HCT116 (cell line): ENCODE measurements at regions not wholly inside any gene's neighbourhood (a gene's known extent, or its start where the extent isn't known, plus 50 kb on each side); places are given as distances from the start of the nearest gene placed in this dataset.

Experiments
- ATAC-seq: fragments of 200-7000 bp; cut with Tn5 transposase; 2 replicates; pipeline ENCODE4 v1.9.1; 2020; ENCODE audit warnings: mild to moderate bottlenecking, moderate library complexity
- BruUV-seq: library from RNA; stranded (reverse); fragments of 400-500 nt; replicated peaks from 2 replicates; lab custom pipeline; 2021; lab: Mats Ljungman, UMichigan
- CTCF ChIA-PET: fragments of 300-600 bp; sonication (Branson Sonifier 250); formaldehyde crosslinking; loops from one replicate; lab custom pipeline; 2021; ENCODE audit warnings: antibody characterized with exemption; lab: Charles Lee
- POLR2A ChIA-PET: fragments of 300-600, 350-600 bp; sonication (Branson Sonifier 250); formaldehyde crosslinking; loops from one replicate; lab custom pipeline; 2021; ENCODE audit warnings: antibody characterized with exemption; lab: Charles Lee
- RAD21 ChIA-PET, 2 experiments: fragments of 300-600 bp; sonication (Branson Sonifier 250); formaldehyde crosslinking; loops; one replicate each; lab custom pipeline; 2023; ENCODE audit warnings: low total read pairs in 2 of 2; ENCODE audit not compliant: uncharacterized antibody in 2 of 2, unreplicated experiment in 2 of 2, low non-redundant PET in 1 of 2; lab: Charles Lee
- DNase-seq: peaks from one replicate; pipeline ENCODE4 v3.0.0-alpha.2; 2010; ENCODE audit warnings: low read depth, low spot score
- H2AFZ ChIP-seq: fragments of 200-600 bp; shearing (Covaris generic), sonication (generic); 2 replicates; pipeline ENCODE4 v1.6.1; 2017; ENCODE audit warnings: low read depth, mixed run types, mixed read lengths, antibody characterized with exemption, low read length; ENCODE audit not compliant: poor library complexity, severe bottlenecking
- H3K27ac ChIP-seq: 2 replicates; pipeline ENCODE4 v1.5.1; 2012; ENCODE audit warnings: low read depth, low read length
- H3K27me3 ChIP-seq: fragments of 200-600 bp; sonication (generic); 2 replicates; pipeline ENCODE4 v1.6.1; 2016; ENCODE audit warnings: mixed run types, low read length, mixed read lengths; ENCODE audit not compliant: insufficient read depth
- H3K36me3 ChIP-seq, 2 experiments: fragments of 200-500 bp in 1 of 2; fragments of 200-600 bp in 1 of 2; sonication (Bioruptor generic) in 1 of 2; sonication (generic) in 1 of 2; 2 replicates each; pipeline versions ENCODE4 v1.5.1 to v1.6.1; 2014 to 2016; ENCODE audit warnings: low read length in 2 of 2, inconsistent platforms in 1 of 2, mixed read lengths in 1 of 2, mixed run types in 1 of 2; ENCODE audit not compliant: insufficient read depth in 2 of 2, control insufficient read depth in 1 of 2
- H3K4me1 ChIP-seq, 2 experiments: fragments of 200-600 bp in 1 of 2; sonication (generic) in 1 of 2; 2 replicates each; pipeline versions ENCODE4 v1.5.1 to v1.6.1; 2012 to 2017; ENCODE audit warnings: low read length in 2 of 2, inconsistent platforms in 1 of 2, mild to moderate bottlenecking in 1 of 2, mixed read lengths in 1 of 2, mixed run types in 1 of 2, moderate library complexity in 1 of 2; ENCODE audit not compliant: insufficient read depth in 2 of 2, control insufficient read depth in 1 of 2
- H3K4me2 ChIP-seq: fragments of 200-600 bp; sonication (generic); 2 replicates; pipeline ENCODE4 v1.6.1; 2017; ENCODE audit warnings: mixed run types, low read length, mixed read lengths
- H3K4me3 ChIP-seq, 2 experiments: fragments of 200-600 bp in 1 of 2; sonication (generic) in 1 of 2; replicated peaks in 1 of 2; 2 replicates each; pipeline ENCODE4 v1.5.1; 2011 to 2016; ENCODE audit warnings: low read length in 2 of 2, control low read depth in 1 of 2, low read depth in 1 of 2, mild to moderate bottlenecking in 1 of 2, mixed read lengths in 1 of 2, mixed run types in 1 of 2
- H3K79me2 ChIP-seq: fragments of 200-600 bp; sonication (generic); 2 replicates; pipeline ENCODE4 v1.6.1; 2017; ENCODE audit warnings: mild to moderate bottlenecking, mixed run types, low read length, moderate library complexity, mixed read lengths; ENCODE audit not compliant: insufficient read depth
- H3K9ac ChIP-seq: fragments of 200-600 bp; sonication (generic); 2 replicates; pipeline ENCODE4 v1.6.1; 2016; ENCODE audit warnings: low read length, mixed read lengths
- H3K9me2 ChIP-seq: fragments of 200-600 bp; sonication (generic), shearing (Covaris generic); 2 replicates; pipeline ENCODE4 v1.6.1; 2017; ENCODE audit warnings: mixed run types, mild to moderate bottlenecking, moderate library complexity; ENCODE audit not compliant: insufficient read depth
- H3K9me3 ChIP-seq, 2 experiments: fragments of 200-500 bp in 1 of 2; fragments of 200-600 bp in 1 of 2; sonication (Bioruptor generic) in 1 of 2; sonication (generic) in 1 of 2; 2 replicates each; pipeline ENCODE4 v1.6.1; 2014 to 2017; ENCODE audit warnings: low read length in 2 of 2, mixed read lengths in 2 of 2, inconsistent platforms in 1 of 2, low read depth in 1 of 2, mild to moderate bottlenecking in 1 of 2, mixed run types in 1 of 2, moderate library complexity in 1 of 2; ENCODE audit not compliant: control insufficient read depth in 1 of 2, insufficient read depth in 1 of 2
- H4K20me1 ChIP-seq: fragments of 200-600 bp; sonication (generic), shearing (Covaris generic); 2 replicates; pipeline ENCODE4 v1.6.1; 2017; ENCODE audit warnings: mixed run types, mild to moderate bottlenecking, moderate library complexity; ENCODE audit not compliant: insufficient read depth
- EGR1 ChIP-seq: IDR thresholded peaks from 2 replicates; pipeline ENCODE4 v1.6.1; 2012; ENCODE audit warnings: low read depth
- JUND ChIP-seq: IDR thresholded peaks from 2 replicates; pipeline ENCODE4 v1.6.1; 2012
- SRF ChIP-seq: IDR thresholded peaks from 2 replicates; pipeline ENCODE4 v1.6.1; 2012; ENCODE audit warnings: low read depth
- ZNF274 ChIP-seq: fragments of 200-500 bp; sonication (Bioruptor generic); IDR thresholded peaks from 2 replicates; pipeline ENCODE4 v1.6.1; 2014; ENCODE audit warnings: mild to moderate bottlenecking, low read depth, low read length, inconsistent platforms
- intact Hi-C: fragments of 100-400 bp; cut with micrococcal nuclease; formaldehyde crosslinking; loops from 2 replicates; pipeline ENCODE4 v1.10.0; 2022
- TF ChIP-seq, protein P1 (sequence below): IDR thresholded peaks from 2 replicates; pipeline ENCODE4 v1.6.1; 2012; ENCODE audit warnings: low read depth

DNA sequence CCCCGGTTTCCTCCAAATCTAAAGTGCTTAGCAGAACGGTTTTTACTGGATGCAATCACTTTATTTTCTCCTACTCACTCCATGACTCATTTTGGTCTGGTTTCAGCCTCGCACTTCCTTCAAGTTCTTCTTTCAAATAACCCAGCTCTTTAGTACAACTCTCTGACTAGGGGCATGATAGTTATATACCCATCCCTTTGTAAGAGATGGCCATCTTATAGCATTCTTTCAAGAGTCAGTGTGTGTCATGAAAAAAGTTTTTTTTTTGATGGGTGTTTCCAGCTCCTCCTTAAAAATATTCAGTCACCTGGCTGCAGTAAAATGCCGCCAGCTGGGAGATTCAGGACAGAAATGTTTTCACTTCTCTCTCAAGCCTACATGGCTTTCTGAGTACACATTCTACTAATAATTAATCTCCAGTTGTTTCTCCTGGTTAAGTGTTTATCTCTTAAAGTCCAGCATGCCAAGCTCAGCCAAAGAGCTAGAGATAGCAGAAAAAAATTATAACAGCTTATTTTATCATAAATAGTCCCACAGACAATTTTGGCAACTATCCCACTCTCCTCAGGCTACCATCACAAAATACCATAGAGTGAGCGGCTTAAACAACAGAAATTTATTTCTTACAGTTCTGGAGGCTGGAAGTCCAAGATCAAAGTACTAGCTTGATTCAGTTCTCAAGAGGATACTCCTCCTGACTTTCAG is 139.3 kb downstream of the GASK1B start:
- Histone ChIP-seq H3K4me3 (no peak overlapping the region), H4K20me1 (no peaks in the 10 kb centered on the region), H3K9ac (no peak overlapping the region), H3K4me2 (no peak overlapping the region), H3K79me2 (no peaks in the 10 kb centered on the region), H3K4me1 (no peaks in the 10 kb centered on the region), H3K9me2 (no peaks in the 10 kb centered on the region), H3K27me3 (no peaks in the 10 kb centered on the region)
- CTCF ChIA-PET = no interaction called here
- RAD21 ChIA-PET = no interaction called here
- no TSS peak for BruUV-seq
- TF ChIP-seq JUND (no peak), EGR1 (no peak), SRF (no peak), ZNF274 (no peak)
- TF ChIP-seq, protein P1, sequence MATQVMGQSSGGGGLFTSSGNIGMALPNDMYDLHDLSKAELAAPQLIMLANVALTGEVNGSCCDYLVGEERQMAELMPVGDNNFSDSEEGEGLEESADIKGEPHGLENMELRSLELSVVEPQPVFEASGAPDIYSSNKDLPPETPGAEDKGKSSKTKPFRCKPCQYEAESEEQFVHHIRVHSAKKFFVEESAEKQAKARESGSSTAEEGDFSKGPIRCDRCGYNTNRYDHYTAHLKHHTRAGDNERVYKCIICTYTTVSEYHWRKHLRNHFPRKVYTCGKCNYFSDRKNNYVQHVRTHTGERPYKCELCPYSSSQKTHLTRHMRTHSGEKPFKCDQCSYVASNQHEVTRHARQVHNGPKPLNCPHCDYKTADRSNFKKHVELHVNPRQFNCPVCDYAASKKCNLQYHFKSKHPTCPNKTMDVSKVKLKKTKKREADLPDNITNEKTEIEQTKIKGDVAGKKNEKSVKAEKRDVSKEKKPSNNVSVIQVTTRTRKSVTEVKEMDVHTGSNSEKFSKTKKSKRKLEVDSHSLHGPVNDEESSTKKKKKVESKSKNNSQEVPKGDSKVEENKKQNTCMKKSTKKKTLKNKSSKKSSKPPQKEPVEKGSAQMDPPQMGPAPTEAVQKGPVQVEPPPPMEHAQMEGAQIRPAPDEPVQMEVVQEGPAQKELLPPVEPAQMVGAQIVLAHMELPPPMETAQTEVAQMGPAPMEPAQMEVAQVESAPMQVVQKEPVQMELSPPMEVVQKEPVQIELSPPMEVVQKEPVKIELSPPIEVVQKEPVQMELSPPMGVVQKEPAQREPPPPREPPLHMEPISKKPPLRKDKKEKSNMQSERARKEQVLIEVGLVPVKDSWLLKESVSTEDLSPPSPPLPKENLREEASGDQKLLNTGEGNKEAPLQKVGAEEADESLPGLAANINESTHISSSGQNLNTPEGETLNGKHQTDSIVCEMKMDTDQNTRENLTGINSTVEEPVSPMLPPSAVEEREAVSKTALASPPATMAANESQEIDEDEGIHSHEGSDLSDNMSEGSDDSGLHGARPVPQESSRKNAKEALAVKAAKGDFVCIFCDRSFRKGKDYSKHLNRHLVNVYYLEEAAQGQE = no peak
- TF ChIP-seq, all 23 proteins: peak for 0
- intact Hi-C loops = no loop called here
- no peaks in the 10 kb centered on the region for H3K36me3 ChIP-seq
- no peak for DNase-seq
- POLR2A ChIA-PET = no interaction called here
- H3K27ac ChIP-seq = no peak overlapping the region
- ATAC-seq = no peak
- no peak overlapping the region for H2AFZ ChIP-seq
- no peaks in the 10 kb centered on the region for H3K9me3 ChIP-seq
